ENCODE measurements at regions not wholly inside any gene's neighbourhood (a gene's known extent, or its start where the extent isn't known, plus 50 kb on each side); places are given as distances from the start of the nearest gene placed in this dataset.

DNA sequence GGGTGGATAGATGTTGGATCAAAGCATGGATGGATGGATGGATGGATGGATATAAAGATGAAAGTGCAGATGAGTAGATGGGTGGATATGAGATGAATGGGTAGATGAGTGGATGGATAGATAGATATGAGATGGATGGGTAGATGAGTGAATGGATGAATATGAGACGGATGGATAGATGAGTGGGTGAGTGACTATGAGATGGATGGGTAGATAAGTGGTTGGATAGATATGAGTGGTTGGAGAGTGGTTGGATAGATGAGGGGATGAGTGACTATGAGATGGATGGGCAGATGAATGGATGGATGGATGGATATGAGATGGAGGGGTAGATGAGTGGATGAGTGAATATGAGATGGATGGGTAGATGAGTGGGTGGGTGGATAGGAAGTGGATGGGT is 204.6 kb upstream of the TLE3 start:
- TF ChIP-seq CTCF (IDR thresholded peaks at IDR 0.05) (no peak), EP300 (IDR thresholded peaks at IDR 0.05) (no peak), POLR2A (IDR thresholded peaks at IDR 0.05) (no peak)
